Gastroesophageal sphincter (tissue), 4 donors: ENCODE measurements at regions not wholly inside any gene's neighbourhood (a gene's known extent, or its start where the extent isn't known, plus 50 kb on each side); places are given as distances from the start of the nearest gene placed in this dataset.

Experiments
- ATAC-seq: fragments of 150-250 bp; one replicate; pipeline ENCODE4 v1.9.1; 2016; ENCODE audit warnings: mild to moderate bottlenecking, moderate library complexity
- H3K27ac ChIP-seq, 4 donors: fragments of 200-600 bp; sonication (generic) in 3 of 4; 1 replicate in 3 of 4; 2 replicates in 1 of 4; pipeline ENCODE4 v1.5.1; 2016 to 2019
- H3K27me3 ChIP-seq: fragments of 200-600 bp; sonication (generic); one replicate; pipeline ENCODE4 v1.5.1; 2019
- H3K36me3 ChIP-seq, 2 donors: fragments of 200-600 bp; sonication (generic); one replicate each; pipeline ENCODE4 v1.5.1; 2019; ENCODE audit warnings: control low read depth in 1 of 2
- H3K4me1 ChIP-seq, 3 donors: fragments of 200-600 bp; sonication (generic); 1 replicate in 2 of 3; 2 replicates in 1 of 3; pipeline ENCODE4 v1.5.1; 2016 to 2019; ENCODE audit warnings: control low read depth in 2 of 3
- H3K4me3 ChIP-seq, 2 donors: fragments of 200-600 bp; sonication (generic); one replicate each; pipeline ENCODE4 v1.5.1; 2019; ENCODE audit warnings: mild to moderate bottlenecking in 1 of 2, moderate library complexity in 1 of 2
- H3K9me3 ChIP-seq, 3 donors: fragments of 200-600 bp; sonication (generic); one replicate each; pipeline ENCODE4 v1.5.1; 2017 to 2019; ENCODE audit warnings: control low read depth in 2 of 3
- EP300 ChIP-seq: sonication (generic); formaldehyde crosslinking; IDR thresholded peaks from one replicate; pipeline ENCODE4 v1.6.1; 2017; ENCODE audit warnings: antibody characterized with exemption, mild to moderate bottlenecking
- POLR2A ChIP-seq, 2 donors: fragments of 450-650 bp; IDR thresholded peaks; one replicate each; pipeline ENCODE4 v1.6.1; 2017; ENCODE audit warnings: antibody characterized with exemption in 2 of 2, mild to moderate bottlenecking in 2 of 2, moderate library complexity in 1 of 2
- POLR2AphosphoS5 ChIP-seq: sonication (generic); formaldehyde crosslinking; IDR thresholded peaks from one replicate; pipeline ENCODE4 v1.6.1; 2017; ENCODE audit warnings: antibody characterized with exemption
- WGBS, 2 donors: methylation state at CpG; one replicate each; pipeline ENCODE4 v1.1.5; 2018; ENCODE audit warnings: low coverage in 1 of 2; 5-methylcytosine and 5-hydroxymethylcytosine counted together
- TF ChIP-seq, protein P1 (sequence below), 4 experiments: fragments of 200-600 bp in 2 of 4; fragments of 450-650 bp in 2 of 4; sonication (generic) in 1 of 4; IDR thresholded peaks; one replicate each; pipeline ENCODE4 v1.5.1; 2017 to 2019; ENCODE audit warnings: antibody characterized with exemption in 4 of 4, mild to moderate bottlenecking in 2 of 4, moderate library complexity in 2 of 4

- no peak for ATAC-seq
- no peak for TF ChIP-seq POLR2AphosphoS5
- no peak for TF ChIP-seq POLR2A (IDR thresholded peaks at IDR 0.05)
- TF ChIP-seq EP300, result no peak
- TF ChIP-seq, protein P1, sequence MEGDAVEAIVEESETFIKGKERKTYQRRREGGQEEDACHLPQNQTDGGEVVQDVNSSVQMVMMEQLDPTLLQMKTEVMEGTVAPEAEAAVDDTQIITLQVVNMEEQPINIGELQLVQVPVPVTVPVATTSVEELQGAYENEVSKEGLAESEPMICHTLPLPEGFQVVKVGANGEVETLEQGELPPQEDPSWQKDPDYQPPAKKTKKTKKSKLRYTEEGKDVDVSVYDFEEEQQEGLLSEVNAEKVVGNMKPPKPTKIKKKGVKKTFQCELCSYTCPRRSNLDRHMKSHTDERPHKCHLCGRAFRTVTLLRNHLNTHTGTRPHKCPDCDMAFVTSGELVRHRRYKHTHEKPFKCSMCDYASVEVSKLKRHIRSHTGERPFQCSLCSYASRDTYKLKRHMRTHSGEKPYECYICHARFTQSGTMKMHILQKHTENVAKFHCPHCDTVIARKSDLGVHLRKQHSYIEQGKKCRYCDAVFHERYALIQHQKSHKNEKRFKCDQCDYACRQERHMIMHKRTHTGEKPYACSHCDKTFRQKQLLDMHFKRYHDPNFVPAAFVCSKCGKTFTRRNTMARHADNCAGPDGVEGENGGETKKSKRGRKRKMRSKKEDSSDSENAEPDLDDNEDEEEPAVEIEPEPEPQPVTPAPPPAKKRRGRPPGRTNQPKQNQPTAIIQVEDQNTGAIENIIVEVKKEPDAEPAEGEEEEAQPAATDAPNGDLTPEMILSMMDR (IDR thresholded peaks at IDR 0.05), result no peak
- WGBS, 2 donors, result 40 to 58% methylated on average over 3 to 6 of the region's 8 CpGs
- Histone ChIP-seq H3K4me1 (no peaks in the 10 kb centered on the region), H3K27ac (no peak overlapping the region), H3K27me3 (peaks cover 10% of the 10 kb centered on the region), H3K36me3 (no peaks in the 10 kb centered on the region), H3K4me3 (no peak overlapping the region), H3K9me3 (no peaks in the 10 kb centered on the region)
Measured at GRCh38 chr20:56893226-56893917, 264.3 kb downstream of the TFAP2C start.

- no peak overlapping the region for H3K4me3 ChIP-seq
- no peak for ATAC-seq
- TF ChIP-seq, protein P1 (IDR thresholded peaks at IDR 0.05), result no peak
- TF ChIP-seq EP300, result no peak
- TF ChIP-seq POLR2AphosphoS5, result no peak
- TF ChIP-seq POLR2A (IDR thresholded peaks at IDR 0.05), result no peak
- H3K27me3 ChIP-seq, result peaks cover 15% of the 10 kb centered on the region
- no peak overlapping the region for H3K27ac ChIP-seq
- H3K9me3 ChIP-seq, result peaks cover 0 to 8% (median 0%) of the 10 kb centered on the region in 3 donors
- no peaks in the 10 kb centered on the region for H3K36me3 ChIP-seq
- H3K4me1 ChIP-seq, result no peaks in the 10 kb centered on the region
- WGBS, 2 donors, result 84 to 89% methylated on average over 5 of the region's 7 CpGs
Measured at GRCh38 chr20:56896447-56896846, 267.3 kb downstream of the TFAP2C start.

DNA sequence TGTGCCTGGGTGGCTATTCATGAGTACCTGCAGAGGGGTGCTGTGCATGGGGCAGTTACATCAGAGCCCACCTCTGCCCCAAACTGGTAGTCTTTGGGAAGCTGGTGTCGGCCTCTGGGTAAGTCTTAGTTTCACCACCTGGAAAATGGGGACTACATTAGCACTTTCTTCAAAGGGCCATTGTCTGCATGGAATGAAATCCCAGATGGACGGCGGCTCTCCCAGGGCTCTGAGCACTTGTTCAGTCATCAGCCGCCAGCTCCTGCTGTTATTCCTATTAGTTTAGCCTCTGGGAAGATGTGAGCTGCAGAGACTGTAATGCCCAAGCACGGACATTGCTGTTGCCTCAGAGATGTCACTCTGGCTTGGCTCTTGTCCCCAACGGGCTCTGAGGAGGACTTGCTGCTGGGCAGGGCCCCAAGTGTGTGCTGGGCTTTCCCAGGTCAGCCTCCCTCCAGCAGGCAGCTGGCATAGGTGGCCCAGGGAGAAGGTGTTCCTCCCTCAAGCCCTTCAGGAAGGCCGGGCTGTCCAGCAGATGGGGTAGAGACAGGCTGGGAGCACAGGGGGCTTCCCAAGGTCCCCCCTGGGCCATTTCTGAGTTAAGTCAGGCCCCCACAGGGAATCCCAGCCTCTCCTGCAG lies 268.3 kb downstream of the TFAP2C start:
- Histone ChIP-seq H3K4me3 (no peak overlapping the region), H3K27me3 (peaks cover 15% of the 10 kb centered on the region), H3K27ac (no peak overlapping the region), H3K4me1 (no peaks in the 10 kb centered on the region), H3K9me3 (peaks cover 0 to 15% (median 0%) of the 10 kb centered on the region in 3 donors), H3K36me3 (no peaks in the 10 kb centered on the region)
- TF ChIP-seq, protein P1 (IDR thresholded peaks at IDR 0.05), result no peak
- TF ChIP-seq POLR2A (IDR thresholded peaks at IDR 0.05) (no peak), POLR2AphosphoS5 (no peak), EP300 (no peak)
- no peak for ATAC-seq
- WGBS, 2 donors, result 86% methylated on average over 1 of the region's 7 CpGs; no CpG with 5 or more reads in 1 of the 2 donors

GRCh38 chr20:56897958-56898349 lies 268.8 kb downstream of the TFAP2C start:
- Histone ChIP-seq H3K27ac (no peak overlapping the region), H3K4me3 (no peak overlapping the region), H3K27me3 (peaks cover 15% of the 10 kb centered on the region), H3K9me3 (peaks cover 0 to 15% (median 0%) of the 10 kb centered on the region in 3 donors), H3K36me3 (no peaks in the 10 kb centered on the region), H3K4me1 (no peaks in the 10 kb centered on the region)
- no peak for ATAC-seq
- TF ChIP-seq, protein P1 (IDR thresholded peaks at IDR 0.05), result no peak
- TF ChIP-seq POLR2AphosphoS5, result no peak
- no peak for TF ChIP-seq POLR2A (IDR thresholded peaks at IDR 0.05)
- TF ChIP-seq EP300, result no peak
- WGBS, 2 donors, result 68 to 85% methylated on average over 2 to 3 of the region's 3 CpGs

GRCh38 chr20:56899506-56899905 lies 270.4 kb downstream of the TFAP2C start:
- H3K36me3 ChIP-seq, result no peaks in the 10 kb centered on the region
- WGBS, 2 donors, result 49% methylated on average over 5 of the region's 5 CpGs; no CpG with 5 or more reads in 1 of the 2 donors
- TF ChIP-seq POLR2AphosphoS5 (no peak), POLR2A (IDR thresholded peaks at IDR 0.05) (no peak), EP300 (no peak)
- TF ChIP-seq, protein P1 (IDR thresholded peaks at IDR 0.05), result no peak
- no peak overlapping the region for H3K27ac ChIP-seq
- H3K27me3 ChIP-seq, result peaks cover 22% of the 10 kb centered on the region
- no peak for ATAC-seq
- H3K9me3 ChIP-seq, result peaks cover 0 to 15% (median 0%) of the 10 kb centered on the region in 3 donors
- no peak overlapping the region for H3K4me3 ChIP-seq
- H3K4me1 ChIP-seq, result no peaks in the 10 kb centered on the region
